ENCODE measurements at regions not wholly inside any gene's neighbourhood (a gene's known extent, or its start where the extent isn't known, plus 50 kb on each side); places are given as distances from the start of the nearest gene placed in this dataset.

DNA sequence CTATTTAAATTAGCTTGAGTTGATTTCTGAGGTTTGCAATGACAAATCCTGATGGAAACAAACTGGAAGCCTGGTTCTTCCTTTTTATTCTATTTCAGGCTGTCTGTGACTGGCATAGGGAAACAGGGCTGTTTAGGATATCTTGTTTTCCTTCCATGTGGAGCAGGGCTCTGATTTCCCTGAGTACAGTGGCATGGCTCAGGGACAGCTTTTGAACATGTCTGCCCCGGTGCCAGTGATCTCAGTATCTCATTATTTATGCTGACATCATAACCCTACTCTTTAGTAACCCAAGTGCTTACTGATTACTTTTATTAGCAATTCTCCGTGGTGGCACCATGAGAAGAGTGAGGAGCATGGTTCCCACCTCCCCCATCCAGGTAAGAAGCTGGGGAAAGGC, 720.3 kb downstream of the GALR1 start:
- no peak for DNase-seq (ENCODE audit: low read depth in 2 of 3, low spot score in 2 of 3)

DNA sequence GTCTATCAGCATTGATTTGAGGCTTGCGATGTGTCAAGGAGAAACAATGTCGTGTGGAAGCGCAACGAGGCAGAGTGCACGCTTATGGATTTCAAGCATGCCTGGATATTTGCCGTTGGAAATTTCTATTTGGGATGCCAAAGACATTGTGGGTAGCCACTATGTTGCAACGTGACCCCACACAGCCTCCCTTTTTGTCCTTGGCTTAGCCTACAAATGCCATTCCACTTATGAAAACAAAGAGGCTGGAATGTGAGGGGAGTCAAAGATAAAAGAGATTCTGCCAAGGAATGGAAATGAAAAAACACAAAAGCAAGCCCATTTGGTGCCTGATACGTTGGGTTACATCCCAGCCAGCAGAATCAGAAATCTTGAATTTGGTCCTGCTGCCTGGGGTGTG, 721.2 kb downstream of the GALR1 start:
- no peak for DNase-seq (ENCODE audit: low read depth in 2 of 3, low spot score in 2 of 3)

DNA sequence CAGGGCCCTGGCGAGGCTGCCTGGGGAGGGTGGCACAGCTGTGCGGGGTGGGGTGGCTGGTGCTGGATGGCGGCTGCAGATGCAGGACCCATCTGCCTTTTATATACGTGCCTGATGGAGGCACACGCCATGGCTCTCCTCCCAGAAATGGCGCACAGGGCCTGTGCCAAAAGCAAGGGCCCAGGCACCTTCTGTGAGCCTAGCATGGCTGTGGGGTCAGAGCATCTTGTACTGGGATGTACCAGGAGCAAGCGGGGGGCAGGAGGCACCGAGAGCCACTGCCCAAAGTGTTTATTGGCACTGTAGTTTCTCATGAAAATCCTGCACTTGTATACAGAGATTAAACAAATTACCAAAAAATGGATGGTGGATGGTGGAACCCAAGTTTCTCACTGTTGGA, 724.1 kb downstream of the GALR1 start:
- DNase-seq (ENCODE audit: low read depth in 2 of 3, low spot score in 2 of 3), result no peak

- DNase-seq (ENCODE audit: low read depth in 2 of 3, low spot score in 2 of 3), result no peak
Observed at GRCh38 chr18:77974329-77974728, 724.7 kb downstream of the GALR1 start.

DNA sequence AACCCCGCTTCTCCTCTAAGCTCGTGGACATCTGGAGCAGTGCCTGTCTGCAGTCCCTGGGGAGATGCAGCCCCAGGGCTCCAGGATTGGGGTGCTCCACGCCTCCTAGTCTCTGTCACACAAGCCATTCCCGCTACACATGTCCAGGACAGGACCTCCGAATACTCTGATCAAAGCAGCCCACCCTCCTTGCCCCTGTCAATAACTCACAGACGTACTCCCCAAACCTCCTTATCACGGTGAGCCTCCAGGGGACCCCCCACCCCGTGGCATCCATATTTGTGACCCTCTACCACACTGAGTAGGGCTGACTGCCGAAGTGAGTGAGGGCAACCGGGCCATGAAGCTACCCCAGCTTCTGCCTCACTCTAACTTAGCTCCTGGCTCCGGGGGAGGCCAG, 727.7 kb downstream of the GALR1 start:
- DNase-seq (ENCODE audit: low read depth in 2 of 3, low spot score in 2 of 3), result no peak

DNA sequence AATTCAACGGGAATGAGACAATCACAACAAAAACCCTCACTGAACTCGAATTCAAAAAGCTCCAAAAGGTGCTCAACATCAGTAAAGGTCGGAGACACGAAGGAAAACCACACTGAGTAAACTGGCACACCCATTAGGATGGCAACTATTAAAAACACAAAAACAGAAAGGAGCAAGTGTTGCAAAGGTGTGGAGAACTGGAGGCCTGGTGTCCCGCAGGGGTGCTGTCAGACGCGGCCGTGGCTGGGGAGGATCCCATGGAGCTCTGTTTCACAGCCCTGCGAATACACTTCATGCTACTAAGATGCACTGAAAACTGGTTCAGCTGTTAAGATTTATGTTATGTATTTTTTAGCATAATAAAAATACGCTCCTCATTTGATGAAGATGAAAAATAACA, 730.6 kb downstream of the GALR1 start:
- no peak for DNase-seq (ENCODE audit: low read depth in 2 of 3, low spot score in 2 of 3)

DNA sequence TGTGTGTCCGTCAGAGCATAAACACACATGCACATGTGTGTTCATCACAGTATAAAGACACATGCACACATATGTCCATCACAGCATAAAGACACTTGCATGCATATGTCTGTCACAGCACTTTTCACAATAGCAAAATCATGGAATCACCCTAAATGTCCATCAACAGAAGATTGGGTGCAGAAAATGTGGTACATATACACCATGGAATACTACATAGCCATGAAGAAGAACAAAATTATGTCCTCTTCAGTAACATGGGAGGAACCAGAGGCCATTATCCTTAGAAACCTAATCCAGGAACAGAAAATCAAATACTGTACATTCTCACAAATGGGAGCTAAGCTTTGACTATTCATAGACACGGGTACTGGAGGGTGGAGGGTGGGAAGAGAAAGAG, 732.2 kb downstream of the GALR1 start:
- no peak for DNase-seq (ENCODE audit: low read depth in 2 of 3, low spot score in 2 of 3)

GRCh38 chr18:77983270-77983669, 733.6 kb downstream of the GALR1 start:
- no peak for DNase-seq (ENCODE audit: low read depth in 2 of 3, low spot score in 2 of 3)

DNA sequence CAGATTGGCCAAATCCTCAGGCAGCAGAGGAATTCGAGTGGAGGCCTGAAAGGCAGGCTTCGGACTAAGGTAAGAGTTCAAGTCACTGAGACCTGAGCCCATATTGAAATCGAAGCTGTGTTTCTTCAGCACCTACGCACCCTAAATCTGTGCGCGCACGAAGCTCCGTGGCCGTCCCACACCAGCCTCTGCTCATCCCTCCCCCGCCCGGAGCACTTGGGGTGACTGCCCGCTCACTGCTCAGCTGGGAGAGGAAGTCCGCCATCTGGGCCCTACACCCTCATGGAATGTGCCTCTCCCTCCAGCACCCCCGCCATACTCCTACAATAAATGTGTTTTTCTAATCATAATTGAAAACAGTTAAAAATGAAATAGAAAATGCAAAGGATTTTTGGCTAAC, 734.5 kb downstream of the GALR1 start:
- DNase-seq (ENCODE audit: low read depth in 2 of 3, low spot score in 2 of 3), result no peak

DNA sequence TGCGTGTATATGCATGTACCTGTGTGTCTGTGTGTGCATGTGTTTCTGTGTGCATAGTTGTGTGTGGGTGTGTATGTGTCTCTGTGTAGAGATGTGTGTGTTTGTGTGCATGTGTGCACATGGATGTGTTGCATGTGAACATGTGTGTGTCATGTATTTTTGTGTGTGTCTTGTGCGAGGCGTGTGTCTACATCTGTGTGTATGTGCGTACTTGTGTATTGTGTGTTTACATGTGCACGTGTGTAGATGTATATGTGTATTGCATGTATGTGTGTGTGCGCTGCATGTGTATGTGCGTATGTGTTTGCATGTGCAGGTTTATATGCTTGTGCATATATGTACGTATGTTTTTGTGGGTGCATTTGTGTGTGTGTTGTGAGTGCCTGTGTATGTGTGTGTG, 735.2 kb downstream of the GALR1 start:
- no peak for DNase-seq (ENCODE audit: low read depth in 2 of 3, low spot score in 2 of 3)

GRCh38 chr18:77985526-77986281, 736.1 kb downstream of the GALR1 start:
- no peak for DNase-seq (ENCODE audit: low read depth in 2 of 3, low spot score in 2 of 3)

- no peak for DNase-seq (ENCODE audit: low read depth in 2 of 3, low spot score in 2 of 3)
Observed at GRCh38 chr18:77990131-77990530, 740.5 kb downstream of the GALR1 start.

GRCh38 chr18:77990901-77991300, 741.3 kb downstream of the GALR1 start:
- DNase-seq (ENCODE audit: low read depth in 2 of 3, low spot score in 2 of 3), result no peak

DNA sequence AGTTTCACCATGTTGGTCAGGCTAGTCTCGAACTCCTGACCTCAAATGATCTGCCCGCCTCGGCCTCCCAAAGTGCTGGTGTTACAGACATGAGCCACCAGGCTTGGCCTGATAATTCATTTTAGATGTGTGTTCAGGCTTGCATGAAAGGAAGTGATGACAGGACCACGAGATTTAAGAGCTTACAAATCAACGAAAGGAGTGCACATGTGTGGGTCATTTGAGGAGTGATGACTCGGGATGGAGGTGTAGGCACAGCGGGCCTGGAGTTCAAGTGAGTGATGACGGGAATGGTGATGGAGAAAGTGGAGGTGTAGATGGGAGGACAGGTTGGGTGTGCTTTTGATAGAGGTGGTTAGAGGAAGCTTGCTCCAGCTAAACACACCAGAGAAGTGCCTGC, 742.4 kb downstream of the GALR1 start:
- no peak for DNase-seq (ENCODE audit: low read depth in 2 of 3, low spot score in 2 of 3)

- no peak for DNase-seq (ENCODE audit: low read depth in 2 of 3, low spot score in 2 of 3)
Observed at GRCh38 chr18:77993188-77993981, 743.7 kb downstream of the GALR1 start.

DNA sequence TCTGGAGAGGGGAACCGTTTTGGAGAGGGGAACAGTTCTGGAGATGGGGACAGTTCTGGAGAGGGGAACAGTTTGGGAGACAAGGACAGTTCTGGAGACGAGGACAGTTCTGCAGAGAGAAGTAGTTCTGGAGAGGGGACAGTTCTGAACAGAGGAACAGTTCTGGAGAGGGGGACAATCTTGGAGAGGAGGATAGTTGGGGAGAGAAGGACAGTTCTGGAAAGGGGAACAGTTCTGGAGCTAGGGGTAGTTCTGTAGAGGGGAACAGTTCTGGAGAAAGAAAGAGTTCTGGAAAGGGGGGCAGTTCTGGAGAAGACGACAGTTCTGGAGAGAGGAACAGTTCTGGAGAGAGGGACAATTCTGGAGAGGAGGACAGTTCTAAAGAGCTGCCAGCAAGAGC, 745.9 kb downstream of the GALR1 start:
- no peak for DNase-seq (ENCODE audit: low read depth in 2 of 3, low spot score in 2 of 3)

DNA sequence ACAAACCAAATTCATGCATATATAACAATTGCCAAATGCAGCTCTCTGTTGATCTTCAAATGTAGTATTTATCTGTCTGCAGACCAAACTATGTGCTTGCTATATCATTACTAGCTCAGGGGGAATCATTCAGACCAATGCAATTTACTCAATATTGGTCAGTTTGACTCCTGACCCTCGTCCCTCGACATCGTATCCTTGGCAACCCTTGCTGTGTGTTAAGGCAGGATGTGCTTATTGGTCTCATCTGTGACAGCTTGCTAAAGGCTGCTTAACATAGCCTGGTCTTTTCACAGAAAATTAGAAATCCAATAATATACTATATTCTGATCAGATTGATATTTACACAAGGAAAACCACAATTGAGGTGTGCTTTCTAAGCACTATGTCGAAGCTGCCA, 747.1 kb downstream of the GALR1 start:
- DNase-seq (ENCODE audit: low read depth in 2 of 3, low spot score in 2 of 3), result no peak

DNA sequence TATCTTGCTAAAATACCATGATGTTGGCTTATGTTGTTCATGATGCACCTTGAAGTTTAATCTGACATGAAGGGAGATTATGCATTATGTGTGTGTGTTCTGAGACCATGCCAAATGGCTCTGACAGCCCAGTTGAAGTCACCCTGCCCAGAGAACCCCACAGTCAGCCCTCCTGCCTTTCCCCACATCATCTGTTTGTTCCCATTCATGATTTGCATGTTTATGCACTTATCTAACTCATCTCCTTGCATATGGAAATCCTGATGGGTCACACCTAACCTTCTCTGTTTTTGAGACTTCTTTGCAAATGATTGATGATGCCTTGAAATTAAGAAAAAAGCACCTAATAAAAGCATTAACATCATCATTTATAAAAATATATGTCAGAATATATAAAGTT, 752.2 kb downstream of the GALR1 start:
- no peak for DNase-seq (ENCODE audit: low read depth in 2 of 3, low spot score in 2 of 3)

DNA sequence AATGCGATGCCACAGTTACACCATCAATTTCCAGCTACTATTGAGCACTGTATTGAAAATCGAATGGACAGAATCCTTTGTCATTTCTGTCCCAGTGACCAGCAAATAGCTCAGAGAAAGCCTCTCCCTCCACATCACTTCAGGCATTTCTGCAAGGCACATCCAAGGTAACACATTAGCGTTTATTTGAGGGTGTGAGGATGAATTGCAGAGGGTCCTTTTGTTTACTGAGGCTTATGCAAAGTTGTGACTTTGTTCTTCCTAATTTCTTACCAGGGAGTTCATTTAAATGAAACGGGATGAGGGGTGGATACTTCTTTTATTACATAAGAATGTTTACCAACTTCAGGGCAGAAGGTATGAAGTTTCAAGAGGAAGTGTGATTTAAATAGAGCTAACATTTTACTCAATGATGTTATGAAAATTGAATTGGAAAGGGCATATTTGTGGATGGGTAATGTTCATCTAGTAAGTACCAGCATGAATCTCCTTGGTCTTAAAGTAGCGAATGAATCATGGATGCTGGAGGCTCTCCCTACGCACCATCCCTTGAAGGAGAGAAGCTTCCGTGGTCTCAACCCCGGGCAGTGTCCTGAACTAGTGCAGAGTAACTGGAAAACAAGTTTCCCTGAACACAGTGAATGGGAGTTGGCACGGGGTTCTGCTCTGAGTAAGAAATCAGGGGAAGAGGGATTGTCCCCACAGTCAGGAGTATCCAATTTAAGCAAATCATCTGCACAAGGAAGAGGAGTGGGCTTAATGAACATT, 756.5 kb downstream of the GALR1 start:
- DNase-seq (ENCODE audit: low read depth in 2 of 3, low spot score in 2 of 3), result no peak

GRCh38 chr18:78006774-78007260, 757.2 kb downstream of the GALR1 start:
- DNase-seq (ENCODE audit: low read depth in 2 of 3, low spot score in 2 of 3), result no peak

GRCh38 chr18:78010363-78010762, 760.7 kb downstream of the GALR1 start:
- DNase-seq (ENCODE audit: low read depth in 2 of 3, low spot score in 2 of 3), result no peak
